ENCODE measurements at regions not wholly inside any gene's neighbourhood (a gene's known extent, or its start where the extent isn't known, plus 50 kb on each side); places are given as distances from the start of the nearest gene placed in this dataset.

DNA sequence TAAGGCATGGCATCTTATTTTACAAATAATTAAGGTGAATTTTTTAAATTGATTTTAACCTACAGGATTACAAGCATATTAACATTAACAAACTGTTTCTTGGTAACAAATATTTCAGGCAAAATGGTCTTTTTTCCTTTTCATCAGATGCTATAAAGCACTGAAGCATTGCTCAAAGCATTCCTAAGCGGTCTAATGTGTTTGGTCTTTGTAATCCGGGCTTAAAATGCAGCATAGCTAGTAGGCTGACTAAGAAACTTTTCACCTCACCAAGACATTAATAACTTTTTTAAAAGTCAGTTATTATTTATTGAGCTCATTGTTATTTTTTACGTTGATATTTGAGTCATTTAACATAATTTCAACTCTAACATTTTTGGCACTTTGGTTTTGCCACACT, 538.8 kb upstream of the SLC39A10 start:
- POLR2A ChIA-PET = no interaction called here
- CTCF ChIA-PET = no interaction called here
- no peak overlapping the region for H3K27ac ChIP-seq
- no peak for ATAC-seq
- H3K4me1 ChIP-seq = no peaks in the 10 kb centered on the region
- FAIRE-seq = no peak
- no peak overlapping the region for H3K4me2 ChIP-seq
- TF ChIP-seq SMC3 (IDR thresholded peaks at IDR 0.05) = no peak
- TF ChIP-seq KDM1A (IDR thresholded peaks at IDR 0.05; ENCODE audit: low read depth) = no peak
- TF ChIP-seq JUN (IDR thresholded peaks at IDR 0.05) = no peak
- no peak for TF ChIP-seq HEYL (CRISPR knock-in tag; IDR thresholded peaks at IDR 0.05)
- no peak for TF ChIP-seq FOSL2 (IDR thresholded peaks at IDR 0.05)
- no peak for TF ChIP-seq FOSL2 (CRISPR knock-in tag; IDR thresholded peaks at IDR 0.05)
- TF ChIP-seq, protein P1, sequence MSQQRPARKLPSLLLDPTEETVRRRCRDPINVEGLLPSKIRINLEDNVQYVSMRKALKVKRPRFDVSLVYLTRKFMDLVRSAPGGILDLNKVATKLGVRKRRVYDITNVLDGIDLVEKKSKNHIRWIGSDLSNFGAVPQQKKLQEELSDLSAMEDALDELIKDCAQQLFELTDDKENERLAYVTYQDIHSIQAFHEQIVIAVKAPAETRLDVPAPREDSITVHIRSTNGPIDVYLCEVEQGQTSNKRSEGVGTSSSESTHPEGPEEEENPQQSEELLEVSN (IDR thresholded peaks at IDR 0.05; ENCODE audit: borderline replicate concordance, low read depth) = no peak
- TF ChIP-seq, protein P2, sequence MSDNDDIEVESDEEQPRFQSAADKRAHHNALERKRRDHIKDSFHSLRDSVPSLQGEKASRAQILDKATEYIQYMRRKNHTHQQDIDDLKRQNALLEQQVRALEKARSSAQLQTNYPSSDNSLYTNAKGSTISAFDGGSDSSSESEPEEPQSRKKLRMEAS (IDR thresholded peaks at IDR 0.05) = no peak
- TF ChIP-seq RARB (CRISPR knock-in tag; IDR thresholded peaks at IDR 0.05) = no peak
- TF ChIP-seq ZNF302 (CRISPR knock-in tag; IDR thresholded peaks at IDR 0.05) = no peak
- no peak for TF ChIP-seq HOXB5 (CRISPR knock-in tag; IDR thresholded peaks at IDR 0.05)
- TF ChIP-seq, protein P3, sequence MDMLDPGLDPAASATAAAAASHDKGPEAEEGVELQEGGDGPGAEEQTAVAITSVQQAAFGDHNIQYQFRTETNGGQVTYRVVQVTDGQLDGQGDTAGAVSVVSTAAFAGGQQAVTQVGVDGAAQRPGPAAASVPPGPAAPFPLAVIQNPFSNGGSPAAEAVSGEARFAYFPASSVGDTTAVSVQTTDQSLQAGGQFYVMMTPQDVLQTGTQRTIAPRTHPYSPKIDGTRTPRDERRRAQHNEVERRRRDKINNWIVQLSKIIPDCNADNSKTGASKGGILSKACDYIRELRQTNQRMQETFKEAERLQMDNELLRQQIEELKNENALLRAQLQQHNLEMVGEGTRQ (IDR thresholded peaks at IDR 0.05) = no peak
- TF ChIP-seq PHF8 (IDR thresholded peaks at IDR 0.05; ENCODE audit: borderline replicate concordance, low read depth) = no peak
- TF ChIP-seq, protein P4, sequence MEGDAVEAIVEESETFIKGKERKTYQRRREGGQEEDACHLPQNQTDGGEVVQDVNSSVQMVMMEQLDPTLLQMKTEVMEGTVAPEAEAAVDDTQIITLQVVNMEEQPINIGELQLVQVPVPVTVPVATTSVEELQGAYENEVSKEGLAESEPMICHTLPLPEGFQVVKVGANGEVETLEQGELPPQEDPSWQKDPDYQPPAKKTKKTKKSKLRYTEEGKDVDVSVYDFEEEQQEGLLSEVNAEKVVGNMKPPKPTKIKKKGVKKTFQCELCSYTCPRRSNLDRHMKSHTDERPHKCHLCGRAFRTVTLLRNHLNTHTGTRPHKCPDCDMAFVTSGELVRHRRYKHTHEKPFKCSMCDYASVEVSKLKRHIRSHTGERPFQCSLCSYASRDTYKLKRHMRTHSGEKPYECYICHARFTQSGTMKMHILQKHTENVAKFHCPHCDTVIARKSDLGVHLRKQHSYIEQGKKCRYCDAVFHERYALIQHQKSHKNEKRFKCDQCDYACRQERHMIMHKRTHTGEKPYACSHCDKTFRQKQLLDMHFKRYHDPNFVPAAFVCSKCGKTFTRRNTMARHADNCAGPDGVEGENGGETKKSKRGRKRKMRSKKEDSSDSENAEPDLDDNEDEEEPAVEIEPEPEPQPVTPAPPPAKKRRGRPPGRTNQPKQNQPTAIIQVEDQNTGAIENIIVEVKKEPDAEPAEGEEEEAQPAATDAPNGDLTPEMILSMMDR (IDR thresholded peaks at IDR 0.05) = no peak
- TF ChIP-seq, protein P5, sequence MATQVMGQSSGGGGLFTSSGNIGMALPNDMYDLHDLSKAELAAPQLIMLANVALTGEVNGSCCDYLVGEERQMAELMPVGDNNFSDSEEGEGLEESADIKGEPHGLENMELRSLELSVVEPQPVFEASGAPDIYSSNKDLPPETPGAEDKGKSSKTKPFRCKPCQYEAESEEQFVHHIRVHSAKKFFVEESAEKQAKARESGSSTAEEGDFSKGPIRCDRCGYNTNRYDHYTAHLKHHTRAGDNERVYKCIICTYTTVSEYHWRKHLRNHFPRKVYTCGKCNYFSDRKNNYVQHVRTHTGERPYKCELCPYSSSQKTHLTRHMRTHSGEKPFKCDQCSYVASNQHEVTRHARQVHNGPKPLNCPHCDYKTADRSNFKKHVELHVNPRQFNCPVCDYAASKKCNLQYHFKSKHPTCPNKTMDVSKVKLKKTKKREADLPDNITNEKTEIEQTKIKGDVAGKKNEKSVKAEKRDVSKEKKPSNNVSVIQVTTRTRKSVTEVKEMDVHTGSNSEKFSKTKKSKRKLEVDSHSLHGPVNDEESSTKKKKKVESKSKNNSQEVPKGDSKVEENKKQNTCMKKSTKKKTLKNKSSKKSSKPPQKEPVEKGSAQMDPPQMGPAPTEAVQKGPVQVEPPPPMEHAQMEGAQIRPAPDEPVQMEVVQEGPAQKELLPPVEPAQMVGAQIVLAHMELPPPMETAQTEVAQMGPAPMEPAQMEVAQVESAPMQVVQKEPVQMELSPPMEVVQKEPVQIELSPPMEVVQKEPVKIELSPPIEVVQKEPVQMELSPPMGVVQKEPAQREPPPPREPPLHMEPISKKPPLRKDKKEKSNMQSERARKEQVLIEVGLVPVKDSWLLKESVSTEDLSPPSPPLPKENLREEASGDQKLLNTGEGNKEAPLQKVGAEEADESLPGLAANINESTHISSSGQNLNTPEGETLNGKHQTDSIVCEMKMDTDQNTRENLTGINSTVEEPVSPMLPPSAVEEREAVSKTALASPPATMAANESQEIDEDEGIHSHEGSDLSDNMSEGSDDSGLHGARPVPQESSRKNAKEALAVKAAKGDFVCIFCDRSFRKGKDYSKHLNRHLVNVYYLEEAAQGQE (IDR thresholded peaks at IDR 0.05) = no peak
- no peak for TF ChIP-seq EHF (CRISPR knock-in tag; IDR thresholded peaks at IDR 0.05)
- TF ChIP-seq, protein P6, sequence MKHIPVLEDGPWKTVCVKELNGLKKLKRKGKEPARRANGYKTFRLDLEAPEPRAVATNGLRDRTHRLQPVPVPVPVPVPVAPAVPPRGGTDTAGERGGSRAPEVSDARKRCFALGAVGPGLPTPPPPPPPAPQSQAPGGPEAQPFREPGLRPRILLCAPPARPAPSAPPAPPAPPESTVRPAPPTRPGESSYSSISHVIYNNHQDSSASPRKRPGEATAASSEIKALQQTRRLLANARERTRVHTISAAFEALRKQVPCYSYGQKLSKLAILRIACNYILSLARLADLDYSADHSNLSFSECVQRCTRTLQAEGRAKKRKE (CRISPR knock-in tag; IDR thresholded peaks at IDR 0.05; ENCODE audit: low read depth) = no peak
- TF ChIP-seq RAD21 (conservative IDR thresholded peaks at IDR 0.05 in 1 of 2, IDR thresholded peaks at IDR 0.05 in 1 of 2) = no peak
- TF ChIP-seq ZC3H11A (IDR thresholded peaks at IDR 0.05) = no peak
- WGBS (ENCODE audit: missing lambda C conversion rate) = 46% methylated on average over 3 of the region's 3 CpGs
- H3K9me3 ChIP-seq = 0 out of 3 replicates have a peak, but pooled peaks cover 5% of the 10 kb centered on the region
- DNase-seq (ENCODE audit: low read depth in 1 of 2, low spot score in 1 of 2) = no peak
- H3K4me3 ChIP-seq = no peak overlapping the region

DNA sequence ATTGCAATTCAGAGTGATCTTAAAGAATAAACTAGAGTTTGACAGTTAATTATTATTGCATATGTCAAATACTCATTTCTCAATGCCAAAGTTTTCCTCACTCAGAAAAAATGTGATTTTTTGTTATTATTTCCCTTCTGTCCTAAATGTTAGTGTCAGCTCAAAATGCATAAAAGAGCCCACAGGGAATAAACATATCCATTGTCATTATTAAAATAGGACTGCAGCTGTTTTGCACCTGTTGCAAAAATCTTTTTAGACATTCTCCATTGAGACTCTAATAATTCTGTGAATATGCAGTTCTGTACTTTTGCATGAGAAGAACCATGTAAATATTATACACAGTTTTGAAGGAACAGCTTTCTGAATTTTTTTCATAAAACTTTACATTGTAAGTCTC, 540.0 kb upstream of the SLC39A10 start:
- POLR2A ChIA-PET = no interaction called here
- no peak for FAIRE-seq
- no peak for TF ChIP-seq RAD21 (conservative IDR thresholded peaks at IDR 0.05 in 1 of 2, IDR thresholded peaks at IDR 0.05 in 1 of 2)
- no peak for TF ChIP-seq CBX2 (IDR thresholded peaks at IDR 0.05; ENCODE audit: borderline replicate concordance, low read depth)
- TF ChIP-seq, protein P5 (IDR thresholded peaks at IDR 0.05) = no peak
- no peak for TF ChIP-seq NR3C1 (IDR thresholded peaks at IDR 0.05)
- no peak for TF ChIP-seq EP300 (IDR thresholded peaks at IDR 0.05)
- TF ChIP-seq, protein P4 (IDR thresholded peaks at IDR 0.05) = no peak
- TF ChIP-seq CHD4 (IDR thresholded peaks at IDR 0.05; ENCODE audit: borderline replicate concordance) = no peak

More for the DNA sequence above, 540.0 kb upstream of the SLC39A10 start:
- Histone ChIP-seq H3K4me3 (no peak overlapping the region), H3K4me1 (no peaks in the 10 kb centered on the region), H3K4me2 (no peak overlapping the region), H3K9me3 (0 out of 3 replicates have a peak, but pooled peaks cover 5% of the 10 kb centered on the region), H3K27ac (no peak overlapping the region)
- DNase-seq (ENCODE audit: low read depth in 1 of 2, low spot score in 1 of 2) = no peak
- CTCF ChIA-PET = no interaction called here
- ATAC-seq = no peak
